SK-N-SH (cell line): ENCODE measurements at regions not wholly inside any gene's neighbourhood (a gene's known extent, or its start where the extent isn't known, plus 50 kb on each side); places are given as distances from the start of the nearest gene placed in this dataset.

Experiments used
- CTCF ChIA-PET: fragments of 300-600, 350-600 bp; formaldehyde crosslinking; extraction: SDS; loops from one replicate; lab custom pipeline; 2021; lab: Yijun Ruan, JAX
- POLR2A ChIA-PET: fragments of 350-600 bp; sonication (Branson Sonifier 250); formaldehyde crosslinking; extraction: SDS; loops from one replicate; lab custom pipeline; 2020; ENCODE audit warnings: antibody characterized with exemption, inconsistent platforms; lab: Yijun Ruan, JAX
- DNase-seq: peaks from one replicate; pipeline ENCODE4 v3.0.0; 2012
- H2AFZ ChIP-seq: fragments of 200-600 bp; sonication (generic); 2 replicates; pipeline ENCODE4 v1.8.1; 2016; ENCODE audit warnings: antibody characterized with exemption, mild to moderate bottlenecking, low read depth
- H3F3A ChIP-seq: fragments of 200-600 bp; sonication (generic); replicated peaks from 2 replicates; pipeline ENCODE3; 2016; ENCODE audit warnings: antibody characterized with exemption, mild to moderate bottlenecking; ENCODE audit not compliant: insufficient read depth
- H3K27ac ChIP-seq, 2 experiments: fragments of 200-500 bp in 1 of 2; fragments of 200-600 bp in 1 of 2; sonication (Bioruptor generic) in 1 of 2; sonication (generic), shearing (Covaris generic) in 1 of 2; 2 replicates each; pipeline versions ENCODE4 v1.5.1 to v1.6.1; 2014 to 2016; ENCODE audit warnings: low read depth in 2 of 2, inconsistent platforms in 1 of 2, low read length in 1 of 2, mild to moderate bottlenecking in 1 of 2, mixed read lengths in 1 of 2
- H3K27me3 ChIP-seq: fragments of 200-600 bp; sonication (generic), shearing (Covaris generic); 2 replicates; pipeline ENCODE4 v1.6.1; 2016; ENCODE audit warnings: mixed run types; ENCODE audit not compliant: insufficient read depth
- H3K36me3 ChIP-seq, 2 experiments: fragments of 200-500 bp in 1 of 2; fragments of 200-600 bp in 1 of 2; sonication (Bioruptor generic) in 1 of 2; sonication (generic) in 1 of 2; replicated peaks in 1 of 2; 2 replicates each; pipeline versions ENCODE3 to v1.5.1; 2014 to 2016; ENCODE audit warnings: low read length in 1 of 2, mild to moderate bottlenecking in 1 of 2; ENCODE audit not compliant: insufficient read depth in 2 of 2, control insufficient read depth in 1 of 2
- H3K4me1 ChIP-seq, 2 experiments: fragments of 200-500 bp in 1 of 2; fragments of 200-600 bp in 1 of 2; sonication (Bioruptor generic) in 1 of 2; sonication (generic), shearing (Covaris generic) in 1 of 2; 2 replicates each; pipeline versions ENCODE4 v1.5.1 to v1.6.1; 2014 to 2016; ENCODE audit warnings: low read depth in 1 of 2, low read length in 1 of 2, mixed run types in 1 of 2; ENCODE audit not compliant: insufficient read depth in 2 of 2, control insufficient read depth in 1 of 2
- H3K4me2 ChIP-seq: fragments of 200-600 bp; sonication (generic), shearing (Covaris generic); 2 replicates; pipeline ENCODE4 v1.6.1; 2017; ENCODE audit warnings: mixed run types
- H3K4me3 ChIP-seq, 2 experiments: fragments of 200-500 bp in 1 of 2; fragments of 200-600 bp in 1 of 2; sonication (Bioruptor generic) in 1 of 2; sonication (generic), shearing (Covaris generic) in 1 of 2; 2 replicates each; pipeline versions ENCODE4 v1.5.1 to v1.8.1; 2014 to 2016; ENCODE audit warnings: low read depth in 2 of 2, inconsistent platforms in 1 of 2, low read length in 1 of 2, mild to moderate bottlenecking in 1 of 2, mixed read lengths in 1 of 2, moderate library complexity in 1 of 2
- H3K79me2 ChIP-seq: fragments of 200-600 bp; sonication (generic); 2 replicates; pipeline ENCODE4 v1.8.1; 2017; ENCODE audit warnings: mild to moderate bottlenecking; ENCODE audit not compliant: insufficient read depth
- H3K9ac ChIP-seq: fragments of 200-600 bp; sonication (generic); 2 replicates; pipeline ENCODE4 v1.6.1; 2017; ENCODE audit warnings: mixed run types
- H3K9me2 ChIP-seq: fragments of 200-600 bp; sonication (generic); 2 replicates; pipeline ENCODE4 v1.6.1; 2017; ENCODE audit warnings: mixed run types
- H3K9me3 ChIP-seq: fragments of 200-600 bp; sonication (generic); 2 replicates; pipeline ENCODE4 v1.6.1; 2017; ENCODE audit warnings: mixed run types, mild to moderate bottlenecking, moderate library complexity
- H4K20me1 ChIP-seq: fragments of 200-600 bp; sonication (generic); 2 replicates; pipeline ENCODE4 v1.6.1; 2017; ENCODE audit warnings: mild to moderate bottlenecking, mixed run types; ENCODE audit not compliant: insufficient read depth
- EP300 ChIP-seq, 2 experiments: IDR thresholded peaks; 2 replicates each; pipeline versions ENCODE4 v1.4.0 to v1.6.1; 2012; ENCODE audit warnings: borderline replicate concordance in 1 of 2, low read depth in 1 of 2, low read length in 1 of 2
- FOXJ3 ChIP-seq: sonication (generic); formaldehyde crosslinking; IDR thresholded peaks from 2 replicates; pipeline ENCODE4 v1.5.1; 2020; ENCODE audit warnings: mild to moderate bottlenecking, missing genetic modification reagents
- GABPA ChIP-seq: IDR thresholded peaks from 2 replicates; pipeline ENCODE4 v1.4.0; 2012; ENCODE audit warnings: low read depth, mild to moderate bottlenecking
- GATA2 ChIP-seq: sonication (generic); formaldehyde crosslinking; IDR thresholded peaks from 2 replicates; pipeline ENCODE4 v1.5.0; 2020; ENCODE audit warnings: mild to moderate bottlenecking, missing genetic modification reagents
- IRF3 ChIP-seq: fragments of 150-350 bp; IDR thresholded peaks from 2 replicates; pipeline ENCODE4 v1.6.1; 2016; ENCODE audit warnings: mild to moderate bottlenecking, low read depth, low read length
- JUND ChIP-seq: IDR thresholded peaks from 2 replicates; pipeline ENCODE4 v1.4.0; 2012
- MAX ChIP-seq: IDR thresholded peaks from 2 replicates; pipeline ENCODE4 v1.4.0; 2012; ENCODE audit warnings: low read depth
- MEF2A ChIP-seq: IDR thresholded peaks from 2 replicates; pipeline ENCODE4 v1.4.0; 2012; ENCODE audit warnings: low read depth, borderline replicate concordance
- NFIC ChIP-seq: IDR thresholded peaks from 2 replicates; pipeline ENCODE4 v1.4.0; 2012; ENCODE audit warnings: borderline replicate concordance
- NRF1 ChIP-seq: IDR thresholded peaks from 2 replicates; pipeline ENCODE4 v1.6.1; 2012; ENCODE audit warnings: low read depth, mild to moderate bottlenecking, low read length
- PBX3 ChIP-seq: IDR thresholded peaks from 2 replicates; pipeline ENCODE4; 2012
- RCOR1 ChIP-seq: fragments of 150-350 bp; IDR thresholded peaks from 2 replicates; pipeline ENCODE4 v1.6.1; 2017; ENCODE audit warnings: antibody characterized with exemption, low read length
- REST ChIP-seq: IDR thresholded peaks from 2 replicates; pipeline ENCODE4 v1.6.1; 2012; ENCODE audit warnings: mild to moderate bottlenecking, low read depth, low read length, moderate library complexity
- RXRA ChIP-seq: IDR thresholded peaks from 2 replicates; pipeline ENCODE4 v1.4.0; 2012; ENCODE audit warnings: low read depth, mild to moderate bottlenecking, borderline replicate concordance
- SIN3A ChIP-seq: IDR thresholded peaks from 2 replicates; pipeline ENCODE4 v1.6.1; 2012; ENCODE audit warnings: low read depth, mild to moderate bottlenecking, low read length, moderate library complexity, borderline replicate concordance
- TCF12 ChIP-seq: IDR thresholded peaks from 2 replicates; pipeline ENCODE4 v1.4.0; 2012
- TEAD4 ChIP-seq: IDR thresholded peaks from 2 replicates; pipeline ENCODE4 v1.4.0; 2012; ENCODE audit warnings: mild to moderate bottlenecking, borderline replicate concordance; ENCODE audit not compliant: insufficient read depth
- YY1 ChIP-seq: IDR thresholded peaks from 2 replicates; pipeline ENCODE4 v1.4.0; 2012; ENCODE audit warnings: low read depth, mild to moderate bottlenecking
- WGBS: methylation state at CpG from one replicate; pipeline ENCODE4 v1.1.6; 2017; ENCODE audit warnings: low lambda C conversion rate; 5-methylcytosine and 5-hydroxymethylcytosine counted together

- Histone ChIP-seq H3K9me2 (no peaks in the 10 kb centered on the region), H3K4me1 (peaks cover 0 to 4% of the 10 kb centered on the region in 2 experiments; a peak in 1 of 4 replicates), H3K36me3 (no peaks in the 10 kb centered on the region), H3K4me3 (no peak overlapping the region), H2AFZ (no peak overlapping the region), H3K4me2 (no peak overlapping the region), H4K20me1 (no peaks in the 10 kb centered on the region), H3K9me3 (no peaks in the 10 kb centered on the region), H3K9ac (no peak overlapping the region), H3K79me2 (no peaks in the 10 kb centered on the region), H3K27ac (no peak overlapping the region), H3F3A (no peaks in the 10 kb centered on the region), H3K27me3 (no peaks in the 10 kb centered on the region; the same call in 1 of the 2 replicates)
- TF ChIP-seq REST = no peak
- TF ChIP-seq NRF1 = no peak
- TF ChIP-seq FOXJ3 (CRISPR knock-in tag) = no peak
- no peak for TF ChIP-seq TCF12
- TF ChIP-seq GATA2 (CRISPR knock-in tag) = no peak
- no peak for TF ChIP-seq MAX
- no peak for TF ChIP-seq RCOR1
- TF ChIP-seq MEF2A = no peak
- TF ChIP-seq IRF3 = no peak
- CTCF ChIA-PET = interaction anchor here (0.9 kb wide), 1 partner anchor 51 kb away, joined by 4 read pairs; no protein-coding TSS in a partner anchor
- POLR2A ChIA-PET = no interaction called here
- no peak for DNase-seq
- 71% methylated on average over 12 of the region's 12 CpGs for WGBS
Measured at GRCh38 chr20:46803123-46804020, 91.3 kb upstream of the EYA2 start.

GRCh38 chr20:46804126-46804525 is 90.5 kb upstream of the EYA2 start:
- no peak overlapping the region for H3K4me3 ChIP-seq
- 68% methylated on average over 3 of the region's 3 CpGs for WGBS
- H4K20me1 ChIP-seq = no peaks in the 10 kb centered on the region
- no peak for DNase-seq
- H3K9me2 ChIP-seq = no peaks in the 10 kb centered on the region
- no peaks in the 10 kb centered on the region for H3K79me2 ChIP-seq
- ChIA-PET CTCF (interaction anchor here (0.9 kb wide), 1 partner anchor 51 kb away, joined by 4 read pairs; no protein-coding TSS in a partner anchor), POLR2A (no interaction called here)
- peaks cover 0 to 4% of the 10 kb centered on the region in 2 experiments; a peak in 1 of 4 replicates for H3K4me1 ChIP-seq
- H3K27me3 ChIP-seq = no peaks in the 10 kb centered on the region; the same call in 1 of the 2 replicates
- no peaks in the 10 kb centered on the region for H3K9me3 ChIP-seq
- no peaks in the 10 kb centered on the region for H3K36me3 ChIP-seq
- no peaks in the 10 kb centered on the region for H3F3A ChIP-seq
- no peak overlapping the region for H3K9ac ChIP-seq
- H3K4me2 ChIP-seq = no peak overlapping the region
- no peak overlapping the region for H3K27ac ChIP-seq
- no peak overlapping the region for H2AFZ ChIP-seq
- no peak for TF ChIP-seq SIN3A
- TF ChIP-seq EP300 (IDR thresholded peaks at IDR 0.05; ENCODE audit: borderline replicate concordance in 1 of 2, low read depth in 1 of 2, low read length in 1 of 2) = no peak
- no peak for TF ChIP-seq GABPA
- no peak for TF ChIP-seq JUND
- no peak for TF ChIP-seq RXRA
- TF ChIP-seq RCOR1 = no peak
- TF ChIP-seq TEAD4 = no peak
- no peak for TF ChIP-seq YY1
- TF ChIP-seq NRF1 = no peak
- no peak for TF ChIP-seq NFIC
- no peak for TF ChIP-seq PBX3
- TF ChIP-seq TCF12 = no peak
